Astrocyte (in vitro differentiated cells and primary cell): ENCODE measurements at regions not wholly inside any gene's neighbourhood (a gene's known extent, or its start where the extent isn't known, plus 50 kb on each side); places are given as distances from the start of the nearest gene placed in this dataset.

Experiments
- EZH2 ChIP-seq: IDR thresholded peaks from 2 replicates; pipeline ENCODE4 v1.6.1; 2012; ENCODE audit warnings: mild to moderate bottlenecking, low read length, inconsistent platforms; ENCODE audit not compliant: insufficient read depth
- TF ChIP-seq, protein P1 (sequence below): IDR thresholded peaks from 2 replicates; pipeline ENCODE4 v1.5.1; 2011; ENCODE audit warnings: low read depth, mild to moderate bottlenecking, inconsistent platforms, low read length, moderate library complexity; ENCODE audit not compliant: insufficient read depth

DNA sequence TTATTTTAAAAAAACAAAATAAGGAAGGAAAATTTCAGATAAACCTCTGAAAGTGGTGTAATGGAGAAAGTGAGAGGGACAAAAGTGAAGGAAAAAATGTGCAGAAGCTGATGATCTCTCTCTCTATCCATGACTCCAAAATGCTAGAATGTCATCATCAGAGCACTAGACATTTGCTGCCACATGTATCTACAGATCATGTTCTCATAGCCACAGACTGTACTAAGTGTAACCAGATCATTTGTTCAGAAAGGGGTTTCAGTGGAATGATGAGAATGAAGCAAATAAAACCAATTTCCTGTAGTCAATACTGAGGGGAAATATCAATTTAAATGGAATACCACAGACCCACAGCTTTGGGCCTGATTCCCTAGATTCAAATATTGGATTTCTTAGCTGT is 104.3 kb upstream of the CHMP2B start:
- TF ChIP-seq, protein P1, sequence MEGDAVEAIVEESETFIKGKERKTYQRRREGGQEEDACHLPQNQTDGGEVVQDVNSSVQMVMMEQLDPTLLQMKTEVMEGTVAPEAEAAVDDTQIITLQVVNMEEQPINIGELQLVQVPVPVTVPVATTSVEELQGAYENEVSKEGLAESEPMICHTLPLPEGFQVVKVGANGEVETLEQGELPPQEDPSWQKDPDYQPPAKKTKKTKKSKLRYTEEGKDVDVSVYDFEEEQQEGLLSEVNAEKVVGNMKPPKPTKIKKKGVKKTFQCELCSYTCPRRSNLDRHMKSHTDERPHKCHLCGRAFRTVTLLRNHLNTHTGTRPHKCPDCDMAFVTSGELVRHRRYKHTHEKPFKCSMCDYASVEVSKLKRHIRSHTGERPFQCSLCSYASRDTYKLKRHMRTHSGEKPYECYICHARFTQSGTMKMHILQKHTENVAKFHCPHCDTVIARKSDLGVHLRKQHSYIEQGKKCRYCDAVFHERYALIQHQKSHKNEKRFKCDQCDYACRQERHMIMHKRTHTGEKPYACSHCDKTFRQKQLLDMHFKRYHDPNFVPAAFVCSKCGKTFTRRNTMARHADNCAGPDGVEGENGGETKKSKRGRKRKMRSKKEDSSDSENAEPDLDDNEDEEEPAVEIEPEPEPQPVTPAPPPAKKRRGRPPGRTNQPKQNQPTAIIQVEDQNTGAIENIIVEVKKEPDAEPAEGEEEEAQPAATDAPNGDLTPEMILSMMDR: no peak
- TF ChIP-seq EZH2: no peak
